Hematopoietic multipotent progenitor cell (in vitro differentiated cells): ENCODE measurements at regions not wholly inside any gene's neighbourhood (a gene's known extent, or its start where the extent isn't known, plus 50 kb on each side); places are given as distances from the start of the nearest gene placed in this dataset.
"Not testable (repeated sequence)": the region's sequence is repeated elsewhere in the genome, so short reads cannot be mapped to it uniquely, and the experiment has no call there.

Source experiments
- DNase-seq, 3 donors: peaks; one replicate each; pipeline ENCODE4 v3.0.0-alpha.2; 2011 to 2015; ENCODE audit warnings: low read depth in 2 of 3, low spot score in 2 of 3

- DNase-seq = no peak
Measured at GRCh38 chr4:159545556-159545955, 442.7 kb downstream of the RAPGEF2 start.

GRCh38 chr4:159547645-159548308 lies 444.9 kb downstream of the RAPGEF2 start:
- no peak for DNase-seq

DNA sequence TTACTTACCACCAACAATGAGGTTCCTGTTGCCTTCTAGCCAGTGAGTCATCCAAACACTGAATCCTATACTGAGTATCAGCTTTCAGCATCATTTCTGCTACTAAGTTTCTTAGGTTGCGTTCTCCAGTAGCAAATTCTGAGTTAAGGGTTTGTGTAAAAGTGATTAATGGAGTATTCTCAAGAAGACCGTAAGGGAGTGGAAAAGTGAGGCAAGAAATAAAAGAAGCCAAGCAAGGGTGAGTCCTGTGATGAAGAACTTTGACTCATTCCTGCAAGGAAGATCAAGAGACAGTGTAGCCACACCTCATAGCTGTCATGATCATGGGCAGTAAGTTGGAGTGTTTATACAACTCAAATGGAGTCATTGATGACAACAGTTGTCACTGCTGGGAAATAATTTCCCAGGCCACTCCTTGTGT lies 446.2 kb downstream of the RAPGEF2 start:
- no peak for DNase-seq

DNA sequence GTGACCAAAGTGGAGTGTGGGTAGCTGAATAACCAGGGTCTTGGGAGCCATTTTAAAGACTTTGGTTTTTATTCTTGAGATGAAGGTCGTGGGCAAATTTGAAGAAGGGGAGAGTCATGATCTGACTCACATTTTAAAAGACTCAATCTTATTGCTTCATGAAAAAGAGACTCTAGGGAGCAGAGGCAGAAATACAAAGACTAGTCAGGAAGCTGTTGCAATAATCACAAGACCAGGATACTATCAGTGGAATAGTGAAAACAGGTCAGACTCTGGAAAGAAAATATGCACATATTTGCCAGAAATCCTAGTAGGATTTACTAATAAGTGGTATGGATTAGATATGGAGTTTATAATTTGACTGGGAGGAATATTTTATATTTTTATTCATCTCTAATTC lies 448.4 kb downstream of the RAPGEF2 start:
- DNase-seq = no peak

GRCh38 chr4:159552979-159553768 lies 450.3 kb downstream of the RAPGEF2 start:
- DNase-seq = no peak

GRCh38 chr4:159555873-159556272 lies 453.0 kb downstream of the RAPGEF2 start:
- no peak for DNase-seq

GRCh38 chr4:159562366-159562765 lies 459.5 kb downstream of the RAPGEF2 start:
- no peak for DNase-seq

DNA sequence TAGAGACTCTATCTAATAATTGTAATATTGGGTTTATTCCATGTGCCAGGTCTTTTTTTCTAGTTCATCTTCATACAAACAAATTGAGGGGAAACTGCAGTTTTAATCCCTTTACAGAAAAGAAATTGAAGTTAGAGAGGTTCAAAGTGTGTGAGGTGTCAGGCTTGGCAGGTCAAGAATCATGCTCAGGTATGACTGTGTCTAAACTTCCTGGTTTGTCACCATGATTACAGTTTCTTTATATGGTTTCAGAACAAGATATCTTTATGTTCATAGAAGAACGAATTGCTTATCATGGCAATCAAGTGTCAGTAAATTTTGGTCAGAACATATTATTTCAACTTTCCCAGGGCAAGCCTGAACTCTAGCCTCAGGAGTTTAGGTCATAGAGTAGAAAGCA lies 460.4 kb downstream of the RAPGEF2 start:
- DNase-seq = no peak

GRCh38 chr4:159564615-159565014 lies 461.7 kb downstream of the RAPGEF2 start:
- DNase-seq = no peak

DNA sequence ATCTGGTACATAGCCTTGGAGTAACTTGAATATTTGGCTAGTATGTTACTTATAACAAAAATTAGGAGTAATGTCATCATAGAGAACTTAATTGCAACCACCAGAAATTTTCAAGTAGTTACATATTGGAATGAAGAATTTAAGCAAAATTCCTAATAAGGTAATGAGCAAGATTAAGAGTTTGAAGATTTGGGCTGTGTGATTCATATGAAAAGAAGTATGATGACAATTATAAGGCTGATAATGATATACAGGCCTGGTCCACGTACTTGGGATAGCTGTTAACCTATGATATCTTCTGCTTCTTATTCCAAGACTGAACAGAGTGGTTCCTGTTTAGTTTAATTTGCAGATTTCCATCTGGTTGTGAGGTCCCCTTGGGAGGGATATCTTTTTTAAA lies 463.9 kb downstream of the RAPGEF2 start:
- no peak for DNase-seq

- DNase-seq = no peak
Measured at GRCh38 chr4:159577241-159577640, 474.4 kb downstream of the RAPGEF2 start.

- DNase-seq = no peak
Measured at GRCh38 chr4:159582685-159583084, 479.8 kb downstream of the RAPGEF2 start.

GRCh38 chr4:159592898-159593556 lies 490.1 kb downstream of the RAPGEF2 start:
- DNase-seq = no peak

- DNase-seq = no peak
Measured at GRCh38 chr4:159593681-159594080, 490.8 kb downstream of the RAPGEF2 start.

DNA sequence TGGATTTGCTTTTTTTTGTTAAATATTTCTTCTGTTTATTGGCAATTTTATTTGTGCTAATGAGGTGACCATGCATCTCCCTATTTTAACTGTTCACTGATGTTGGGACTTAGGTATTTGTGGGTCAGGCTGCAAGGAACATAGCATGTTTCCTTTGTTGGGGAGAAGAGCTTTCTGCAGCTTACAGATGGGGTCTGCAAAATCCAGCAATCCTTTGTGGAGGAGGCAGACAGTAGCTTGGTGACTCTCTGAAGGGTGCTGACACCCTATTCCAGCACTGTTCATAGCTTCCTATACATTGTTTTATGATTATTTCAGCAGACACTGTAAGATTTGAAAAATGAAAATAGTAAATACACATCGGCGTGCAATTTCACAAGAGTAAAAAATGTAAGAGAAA lies 491.7 kb downstream of the RAPGEF2 start:
- DNase-seq = no peak

DNA sequence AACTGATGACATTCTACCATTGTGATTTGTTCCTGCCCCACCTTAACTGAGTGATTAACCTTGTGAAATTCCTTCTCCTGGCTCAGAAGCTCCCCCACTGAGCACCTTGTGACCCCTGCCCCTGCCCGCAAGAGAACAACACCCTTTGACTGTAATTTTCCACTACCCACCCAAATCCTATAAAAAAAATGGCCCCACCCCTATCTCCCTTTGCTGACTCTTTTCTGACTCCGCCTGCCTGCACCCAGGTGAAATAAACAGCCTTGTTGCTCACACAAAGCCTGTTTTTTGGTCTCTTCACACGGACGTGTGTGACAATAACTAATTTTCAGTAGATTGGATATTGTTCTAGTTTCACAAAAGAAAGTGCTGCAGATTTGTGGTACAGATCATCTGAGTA lies 492.2 kb downstream of the RAPGEF2 start:
- not testable (repeated sequence) for DNase-seq

DNA sequence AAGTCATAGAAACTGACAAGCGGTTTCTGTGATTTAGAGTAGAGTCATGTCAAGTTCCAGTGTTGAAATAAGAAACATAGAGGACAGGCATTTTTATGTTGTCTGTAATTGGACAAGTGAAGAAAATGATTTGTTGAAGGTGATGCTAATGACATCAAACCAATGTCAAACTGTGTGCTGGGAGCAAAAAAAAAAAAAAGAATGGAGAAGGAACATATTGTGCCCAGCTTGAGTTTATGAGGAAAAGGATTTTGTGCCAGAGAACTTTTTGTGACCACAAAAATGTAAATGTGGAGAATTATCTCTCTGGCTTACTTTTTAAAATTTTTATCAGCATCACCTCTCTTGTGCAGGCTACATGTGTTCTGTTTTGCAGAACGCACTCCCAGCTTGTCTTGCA lies 495.7 kb downstream of the RAPGEF2 start:
- no peak for DNase-seq

DNA sequence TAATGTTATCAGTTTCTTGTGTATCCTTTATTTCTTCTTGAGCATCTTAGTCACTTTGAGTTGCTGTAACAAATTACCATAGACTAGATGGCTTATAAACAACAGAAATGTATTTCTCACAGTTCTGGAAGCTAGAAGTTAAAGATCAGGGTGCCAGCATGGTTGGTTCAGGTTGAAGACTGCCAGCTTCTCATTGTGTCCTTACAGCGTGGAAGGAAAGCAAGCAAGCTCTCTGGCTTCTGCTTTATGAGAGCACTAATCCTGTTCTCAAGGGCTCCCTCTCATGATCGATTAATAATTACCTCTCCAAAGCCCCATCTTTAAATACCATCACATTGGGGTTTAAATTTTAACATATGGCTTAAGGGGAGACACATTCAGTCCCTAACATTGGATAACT lies 497.2 kb downstream of the RAPGEF2 start:
- DNase-seq = no peak

DNA sequence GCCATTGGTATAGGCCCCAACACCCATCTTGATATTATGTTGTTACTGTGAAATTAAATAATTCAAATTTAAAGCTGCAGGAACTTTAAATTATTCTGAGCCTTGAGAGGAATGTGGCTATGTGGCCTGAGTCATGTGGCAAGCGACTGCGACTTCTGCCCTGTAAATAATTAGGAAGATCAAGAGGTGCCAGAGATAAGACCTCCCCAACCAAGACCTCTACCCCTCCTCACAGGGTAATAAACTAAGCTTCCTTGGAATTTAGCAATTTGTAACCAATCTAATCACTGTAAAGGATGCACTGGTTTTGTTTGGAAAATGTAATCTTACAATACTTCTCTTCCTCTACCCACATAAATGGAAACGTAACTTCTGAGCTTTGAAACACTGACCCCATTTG lies 501.9 kb downstream of the RAPGEF2 start:
- no peak for DNase-seq

GRCh38 chr4:159606835-159607234 lies 504.0 kb downstream of the RAPGEF2 start:
- no peak for DNase-seq

DNA sequence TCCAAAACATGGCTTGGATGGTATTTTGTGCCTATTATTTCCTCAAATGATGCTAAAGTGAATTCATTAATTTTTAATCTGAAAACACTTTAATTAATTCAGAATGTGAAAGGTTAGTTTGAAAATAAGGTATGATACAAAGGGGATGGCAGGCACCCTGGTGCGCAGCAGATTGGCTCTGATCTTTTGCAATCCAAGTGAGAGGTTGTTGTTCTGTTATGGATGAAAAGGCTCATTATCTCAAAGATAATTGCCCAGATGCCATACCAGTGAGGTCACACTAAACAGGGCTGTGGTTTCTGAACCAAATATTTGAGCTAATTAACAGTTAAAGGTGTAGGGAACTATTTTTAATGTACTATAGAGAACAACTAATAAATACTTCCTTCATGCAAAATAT lies 504.9 kb downstream of the RAPGEF2 start:
- no peak for DNase-seq

GRCh38 chr4:159608436-159608835 lies 505.6 kb downstream of the RAPGEF2 start:
- DNase-seq = no peak
